HUDEP-2 (cell line): ENCODE measurements at regions not wholly inside any gene's neighbourhood (a gene's known extent, or its start where the extent isn't known, plus 50 kb on each side); places are given as distances from the start of the nearest gene placed in this dataset.
"Not testable (repeated sequence)": the region's sequence is repeated elsewhere in the genome, so short reads cannot be mapped to it uniquely, and the experiment has no call there.

Experiments
- DNase-seq, 76 experiments: peaks; one replicate each; lab custom pipeline; 2025; ENCODE audit not compliant: unreplicated experiment in 76 of 76; lab: John Stamatoyannopoulos, UW

GRCh38 chr3:194906970-194907629, 221.4 kb downstream of the FAM43A start:
- no peak for DNase-seq

- DNase-seq, result no peak
Measured at GRCh38 chr3:194907811-194908210, 222.1 kb downstream of the FAM43A start.

GRCh38 chr3:194908496-194908895, 222.8 kb downstream of the FAM43A start:
- DNase-seq, result no peak

GRCh38 chr3:194908972-194909371, 223.3 kb downstream of the FAM43A start:
- no peak for DNase-seq

- no peak for DNase-seq
Measured at GRCh38 chr3:194910414-194910984, 224.8 kb downstream of the FAM43A start.

- DNase-seq, result no peak
Measured at GRCh38 chr3:194913316-194913715, 227.6 kb downstream of the FAM43A start.

- DNase-seq, result not testable (repeated sequence)
Measured at GRCh38 chr3:194924889-194925288, 239.2 kb downstream of the FAM43A start.

- no peak for DNase-seq
Measured at GRCh38 chr3:194925614-194926013, 239.9 kb downstream of the FAM43A start.

GRCh38 chr3:194928227-194928626, 242.5 kb downstream of the FAM43A start:
- DNase-seq, result no peak

GRCh38 chr3:194928831-194929577, 243.3 kb downstream of the FAM43A start:
- no peak for DNase-seq

- DNase-seq, result no peak
Measured at GRCh38 chr3:194929578-194929960, 243.9 kb downstream of the FAM43A start.

- no peak for DNase-seq
Measured at GRCh38 chr3:194930377-194931204, 244.9 kb downstream of the FAM43A start.

GRCh38 chr3:194931347-194931746, 245.7 kb downstream of the FAM43A start:
- no peak for DNase-seq

GRCh38 chr3:194931865-194932264, 246.2 kb downstream of the FAM43A start:
- no peak for DNase-seq

- DNase-seq, result no peak
Measured at GRCh38 chr3:194933465-194933864, 247.8 kb downstream of the FAM43A start.

- DNase-seq, result no peak
Measured at GRCh38 chr3:194935061-194935460, 249.4 kb downstream of the FAM43A start.

GRCh38 chr3:194935632-194936470, 250.2 kb downstream of the FAM43A start:
- DNase-seq, result no peak

GRCh38 chr3:194936659-194937058, 251.0 kb downstream of the FAM43A start:
- DNase-seq, result no peak

GRCh38 chr3:194937144-194937543, 251.5 kb downstream of the FAM43A start:
- DNase-seq, result no peak

- no peak for DNase-seq
Measured at GRCh38 chr3:194937882-194938321, 252.2 kb downstream of the FAM43A start.
